ENCODE measurements at regions not wholly inside any gene's neighbourhood (a gene's known extent, or its start where the extent isn't known, plus 50 kb on each side); places are given as distances from the start of the nearest gene placed in this dataset.

GRCh38 chr2:226524381-226524843, 275.2 kb downstream of the IRS1 start:
- peak; percentile 83 for DNase-seq

GRCh38 chr2:226520723-226521122, 278.9 kb downstream of the IRS1 start:
- DNase-seq = no peak

GRCh38 chr2:226515344-226516055, 284.1 kb downstream of the IRS1 start:
- DNase-seq = peak; percentile 2

GRCh38 chr2:226514895-226515294, 284.7 kb downstream of the IRS1 start:
- peak; percentile 37 for DNase-seq

GRCh38 chr2:226511311-226511710, 288.3 kb downstream of the IRS1 start:
- no peak for DNase-seq

- no peak for DNase-seq
Observed at GRCh38 chr2:226508683-226509082, 290.9 kb downstream of the IRS1 start.

- no peak for DNase-seq
Observed at GRCh38 chr2:226508005-226508404, 291.6 kb downstream of the IRS1 start.

- no peak for DNase-seq
Observed at GRCh38 chr2:226497146-226497909, 302.3 kb downstream of the IRS1 start.

- no peak for DNase-seq
Observed at GRCh38 chr2:226496273-226496550, 303.4 kb downstream of the IRS1 start.

- no peak for DNase-seq
Observed at GRCh38 chr2:226495466-226496272, 304.0 kb downstream of the IRS1 start.

GRCh38 chr2:226491112-226491511, 308.5 kb downstream of the IRS1 start:
- DNase-seq = no peak

GRCh38 chr2:226489775-226490541, 309.7 kb downstream of the IRS1 start:
- DNase-seq = peak; percentile 93

GRCh38 chr2:226488034-226488433, 311.6 kb downstream of the IRS1 start:
- no peak for DNase-seq

GRCh38 chr2:226487573-226487972, 312.0 kb downstream of the IRS1 start:
- DNase-seq = no peak

GRCh38 chr2:226483745-226484619, 315.6 kb downstream of the IRS1 start:
- DNase-seq = peak; percentile 79

- DNase-seq = no peak
Observed at GRCh38 chr2:226483143-226483542, 316.5 kb downstream of the IRS1 start.

- DNase-seq = peak; percentile 91
Observed at GRCh38 chr2:226478109-226478809, 321.4 kb downstream of the IRS1 start.

GRCh38 chr2:226477221-226478108, 322.2 kb downstream of the IRS1 start:
- DNase-seq = no peak

GRCh38 chr2:226475650-226476049, 324.0 kb downstream of the IRS1 start:
- peak; percentile 73 for DNase-seq

- DNase-seq = peak; percentile 24
Observed at GRCh38 chr2:226474131-226474530, 325.5 kb downstream of the IRS1 start.

Data from fibroblast of skin of scalp (primary cell).